Stimulated activated CD8-positive, alpha-beta memory T cell treated with anti-CD3 and anti-CD28 coated beads, Interleukin-4, amount 100 ng/mL, for 24 hours (primary cell): ENCODE measurements at regions not wholly inside any gene's neighbourhood (a gene's known extent, or its start where the extent isn't known, plus 50 kb on each side); places are given as distances from the start of the nearest gene placed in this dataset.
"Not testable (repeated sequence)": the region's sequence is repeated elsewhere in the genome, so short reads cannot be mapped to it uniquely, and the experiment has no call there.

Experiments
- DNase-seq: peaks from one replicate; pipeline ENCODE4 v3.0.0-alpha.2; 2020; ENCODE audit warnings: low read depth

DNA sequence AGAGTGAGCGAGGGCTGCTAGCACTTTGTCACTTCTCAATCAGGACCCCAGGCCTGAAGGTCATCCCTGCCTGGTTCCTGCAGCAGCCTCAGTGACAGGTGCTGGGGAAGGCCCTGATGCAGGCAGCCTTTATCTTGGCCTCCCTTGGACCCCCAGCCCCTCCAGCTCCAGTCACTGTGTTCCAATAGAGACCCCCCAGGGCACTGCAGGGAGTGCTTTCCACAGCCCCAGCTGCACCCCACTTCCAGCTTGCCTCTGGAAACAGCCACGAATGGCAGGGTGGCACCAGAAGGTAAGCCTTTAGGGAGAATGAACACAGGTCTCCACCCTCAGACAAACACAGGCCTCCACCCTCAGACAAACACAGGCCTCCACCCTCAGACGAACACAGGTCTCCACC, 241.6 kb upstream of the SGCG start:
- DNase-seq = no peak

DNA sequence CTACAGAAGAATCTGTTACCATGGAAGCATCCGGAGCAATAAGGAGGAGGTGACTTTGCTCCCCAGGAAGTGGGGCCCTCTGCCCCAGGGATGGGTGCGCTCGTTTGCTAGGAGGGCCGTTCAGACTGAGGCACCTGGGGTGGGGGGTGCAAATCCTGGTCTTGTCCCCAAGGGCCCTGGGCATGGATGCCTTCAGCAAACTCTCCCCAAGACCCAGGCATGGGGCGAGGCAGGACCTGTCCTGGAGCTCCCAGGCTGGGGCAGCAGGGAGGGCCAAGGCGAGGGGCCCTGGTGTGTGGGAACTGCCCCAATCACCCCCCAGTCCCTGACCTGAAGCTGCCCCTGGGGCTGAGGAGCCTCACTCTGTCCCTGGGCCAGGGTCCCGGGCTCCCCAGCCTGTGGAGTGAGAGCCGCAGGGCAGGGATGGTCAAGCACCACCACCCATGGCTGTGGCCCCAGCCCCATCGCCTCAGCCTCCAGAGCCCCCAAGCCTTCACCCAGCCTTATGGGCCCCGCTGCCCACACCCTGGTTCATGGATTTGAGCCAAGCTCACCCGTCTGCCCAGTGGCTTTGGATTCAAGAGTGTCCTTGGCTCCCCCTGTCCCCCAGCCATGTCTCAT, 240.6 kb upstream of the SGCG start:
- no peak for DNase-seq

DNA sequence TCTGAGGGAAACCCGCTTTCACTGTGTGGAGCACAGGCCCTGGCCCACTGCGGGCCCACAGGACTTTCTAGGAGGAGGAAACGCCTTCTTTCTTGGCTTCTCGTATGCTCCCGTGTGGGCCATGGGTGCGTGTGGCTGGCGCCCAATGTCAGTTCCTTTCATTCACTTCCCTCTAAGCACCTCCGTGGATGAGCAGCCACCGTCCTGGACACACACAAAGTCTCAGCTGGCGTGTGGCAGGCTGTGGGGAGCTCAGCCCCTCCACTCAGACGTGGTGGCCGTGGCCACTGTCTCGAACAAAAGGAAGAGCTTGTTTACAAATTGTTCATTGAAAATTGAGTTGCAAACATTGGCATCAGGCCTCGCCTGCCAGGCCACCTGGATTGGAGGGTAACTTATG, 240.0 kb upstream of the SGCG start:
- DNase-seq = no peak

- DNase-seq = not testable (repeated sequence)
These were observed 239.3 kb upstream of the SGCG start for GRCh38 chr13:22941495-22941894.

- not testable (repeated sequence) for DNase-seq
These were observed 237.9 kb upstream of the SGCG start for GRCh38 chr13:22942831-22943230.

GRCh38 chr13:22944378-22944777, 236.4 kb upstream of the SGCG start:
- no peak for DNase-seq

DNA sequence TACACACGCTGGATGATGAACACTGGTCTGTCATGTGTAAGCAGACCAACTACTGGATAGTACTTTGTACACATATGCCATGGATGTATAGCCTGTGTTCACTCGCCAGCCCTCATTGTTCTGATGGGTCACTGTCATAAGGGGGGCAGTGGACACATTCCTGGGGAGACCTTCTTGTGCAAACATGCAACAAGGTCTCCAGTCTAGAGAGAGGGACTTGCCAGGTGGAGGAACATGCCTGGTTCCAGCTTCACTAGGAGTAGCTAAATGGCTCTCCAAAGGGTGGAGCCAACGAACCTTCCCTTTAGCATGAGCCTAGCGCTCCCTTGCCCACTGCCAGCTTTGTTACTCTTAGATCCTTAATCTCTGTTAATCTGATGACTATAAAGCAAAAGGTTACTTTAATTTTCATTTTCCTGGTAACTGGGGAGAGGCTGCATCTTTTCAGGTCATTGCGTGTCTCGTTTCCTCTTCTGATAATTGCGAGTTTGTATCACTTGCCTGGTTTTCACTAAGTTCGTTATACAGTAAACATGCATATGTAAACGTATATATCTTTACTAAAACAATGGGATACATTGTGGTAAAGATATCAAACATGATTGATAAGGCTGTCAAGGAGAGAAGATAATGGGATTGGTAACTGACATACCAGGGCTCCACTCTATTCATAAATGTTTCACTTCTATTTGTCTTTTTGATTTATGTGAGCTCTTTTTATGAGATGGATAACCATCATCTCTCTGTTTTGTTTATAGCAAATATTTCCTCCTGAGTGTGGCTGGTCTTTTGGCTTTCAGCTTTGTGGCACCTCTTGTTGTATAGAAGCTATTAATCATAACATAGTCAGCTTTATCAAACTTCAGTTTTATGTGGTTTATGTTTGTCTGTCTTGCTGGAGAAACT, 235.2 kb upstream of the SGCG start:
- no peak for DNase-seq

DNA sequence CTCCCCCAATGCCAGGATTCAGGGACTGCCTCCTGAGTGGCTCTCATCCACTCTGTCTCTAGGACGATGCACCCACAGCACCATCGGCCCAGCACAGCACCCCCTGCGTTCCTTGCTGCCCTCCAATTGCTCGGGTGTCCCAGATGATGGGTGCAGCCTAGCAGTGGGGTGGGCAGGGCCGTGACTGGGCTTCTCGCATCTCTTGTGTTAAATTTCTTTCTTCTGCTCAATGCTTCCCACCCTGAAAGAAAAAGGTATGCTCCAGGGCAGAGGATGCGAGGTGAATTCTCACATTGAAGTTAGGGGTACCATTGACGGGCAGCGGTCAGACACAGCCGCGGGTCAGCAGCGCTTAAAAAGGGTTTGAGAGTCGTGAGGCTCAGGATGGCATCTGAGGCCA, 232.4 kb upstream of the SGCG start:
- no peak for DNase-seq

DNA sequence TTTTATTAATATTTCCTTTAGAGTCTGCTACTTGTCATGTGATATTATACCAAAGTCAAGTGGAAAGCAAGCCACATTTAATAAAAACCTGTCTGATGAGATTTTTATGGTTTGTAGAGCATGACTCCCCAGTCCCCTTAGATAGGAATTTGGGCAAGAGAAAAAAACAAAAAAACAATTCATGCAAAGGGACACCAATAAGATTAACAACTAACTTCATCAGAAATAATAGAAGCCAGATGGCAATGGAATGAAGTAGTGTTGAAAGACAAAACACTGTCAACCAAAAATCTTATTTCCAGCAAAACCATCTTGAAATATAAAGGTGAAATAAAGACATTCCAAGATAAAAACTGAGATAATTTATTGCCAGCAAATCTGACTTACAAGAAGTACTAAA, 228.8 kb upstream of the SGCG start:
- not testable (repeated sequence) for DNase-seq

DNA sequence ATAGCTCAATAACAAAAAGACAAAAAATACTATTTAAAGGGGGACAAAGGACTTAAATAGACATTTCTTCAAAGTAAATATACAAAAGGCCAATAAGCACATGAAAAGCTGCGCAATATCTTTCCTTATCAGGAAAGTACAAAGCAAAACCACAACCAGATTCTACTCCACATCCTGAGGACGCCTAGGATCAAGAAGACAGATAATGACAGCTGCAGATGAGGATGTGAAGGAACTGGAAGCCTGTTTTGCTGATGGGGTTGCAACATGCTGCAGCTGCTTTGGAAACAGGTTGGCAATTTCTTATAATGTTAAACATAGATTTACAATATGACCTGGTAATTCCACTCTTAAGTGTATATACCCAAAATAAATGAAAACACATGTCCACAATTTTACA, 225.6 kb upstream of the SGCG start:
- not testable (repeated sequence) for DNase-seq

GRCh38 chr13:22956456-22957115, 224.2 kb upstream of the SGCG start:
- not testable (repeated sequence) for DNase-seq

DNA sequence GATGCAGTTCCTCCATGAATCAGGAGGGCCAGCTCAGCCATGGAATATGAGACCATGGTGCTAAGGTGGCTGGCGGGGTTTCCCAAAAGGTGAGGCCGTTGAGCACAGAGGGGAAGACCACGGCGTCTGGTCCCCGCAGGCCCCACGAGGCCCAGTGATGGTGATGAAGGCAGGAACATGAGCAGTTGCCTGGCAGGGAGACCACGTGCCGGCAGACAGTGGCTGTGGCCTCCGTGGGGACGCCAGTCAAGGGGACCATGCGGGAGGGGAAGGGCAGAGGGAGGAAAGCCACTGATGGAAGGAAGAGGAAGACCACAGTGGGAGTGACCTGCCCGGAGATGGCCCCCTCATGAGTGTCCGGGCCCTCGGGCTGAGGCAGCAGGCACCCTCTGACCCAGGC, 220.9 kb upstream of the SGCG start:
- not testable (repeated sequence) for DNase-seq

GRCh38 chr13:22960827-22961226, 220.0 kb upstream of the SGCG start:
- no peak for DNase-seq

- DNase-seq = not testable (repeated sequence)
These were observed 219.4 kb upstream of the SGCG start for GRCh38 chr13:22961342-22961741.

DNA sequence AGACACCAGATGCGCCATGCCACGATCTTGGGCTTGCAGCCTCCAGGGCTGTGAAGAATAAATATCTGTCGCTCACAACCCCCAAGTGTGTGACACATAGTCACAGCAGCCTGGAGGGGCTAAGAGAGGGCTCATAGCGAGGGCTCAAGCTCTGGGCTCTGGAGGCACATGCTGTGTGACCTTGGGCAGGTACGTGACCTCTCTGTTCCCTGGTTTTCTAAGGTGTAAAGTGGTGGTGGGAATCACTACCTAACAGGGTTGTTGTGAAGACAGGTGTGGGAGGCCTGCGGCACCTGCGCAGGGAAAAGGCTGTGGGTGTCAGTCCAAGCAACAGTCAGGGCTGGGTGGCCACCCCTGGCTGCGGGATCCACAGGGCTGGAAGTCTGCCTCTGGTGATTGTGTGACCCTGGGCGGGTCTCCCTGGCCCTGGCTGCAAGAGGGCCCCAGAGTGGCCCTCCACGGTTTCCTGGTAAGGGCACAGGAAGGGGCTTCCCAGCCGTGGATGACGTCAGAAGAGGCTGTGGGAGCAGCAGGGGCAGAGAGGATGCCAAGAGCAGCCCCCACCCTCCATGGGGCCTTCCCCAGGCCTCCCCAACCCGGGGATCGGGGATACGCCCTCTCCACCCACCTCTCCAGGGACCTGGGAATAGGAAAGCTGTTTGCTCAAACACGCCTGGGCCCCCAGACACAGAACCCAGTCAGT, 218.8 kb upstream of the SGCG start:
- no peak for DNase-seq

DNA sequence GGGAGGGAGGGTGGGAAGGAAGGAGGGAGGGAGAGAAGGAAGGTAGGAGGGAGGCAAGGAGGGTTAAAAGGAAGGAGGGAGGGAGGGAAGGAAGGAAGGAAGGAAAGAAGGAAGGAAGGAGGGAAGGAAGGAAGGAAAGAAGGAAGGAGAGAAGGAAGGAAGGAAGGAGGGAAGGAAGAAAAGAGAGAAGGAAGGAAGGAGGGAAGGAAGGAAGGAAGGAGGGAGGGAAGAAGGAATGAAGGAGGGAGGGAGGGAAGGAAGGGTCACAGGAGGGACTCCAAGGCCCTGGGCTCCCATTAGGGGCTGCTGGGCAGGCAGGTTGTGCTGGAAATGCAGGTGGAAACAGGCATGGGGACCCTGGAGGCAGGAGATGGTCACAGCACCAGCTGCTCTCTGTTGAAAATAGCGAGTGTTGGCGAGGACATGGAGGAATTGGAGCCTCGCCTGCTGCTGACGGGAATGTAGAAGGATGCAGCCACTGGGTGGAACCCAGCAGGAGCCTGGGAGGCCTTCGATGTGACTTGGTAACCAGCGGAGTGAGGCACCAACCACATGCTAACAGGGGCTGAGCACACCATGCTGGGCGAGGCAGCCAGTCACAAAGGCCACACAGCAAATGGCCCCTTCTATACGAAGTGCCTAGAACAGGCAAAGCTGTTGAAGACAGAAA, 217.3 kb upstream of the SGCG start:
- not testable (repeated sequence) for DNase-seq

- no peak for DNase-seq
These were observed 216.4 kb upstream of the SGCG start for GRCh38 chr13:22964245-22964966.

- DNase-seq = not testable (repeated sequence)
These were observed 215.5 kb upstream of the SGCG start for GRCh38 chr13:22965011-22965857.

GRCh38 chr13:22965858-22966239, 214.9 kb upstream of the SGCG start:
- DNase-seq = not testable (repeated sequence)

DNA sequence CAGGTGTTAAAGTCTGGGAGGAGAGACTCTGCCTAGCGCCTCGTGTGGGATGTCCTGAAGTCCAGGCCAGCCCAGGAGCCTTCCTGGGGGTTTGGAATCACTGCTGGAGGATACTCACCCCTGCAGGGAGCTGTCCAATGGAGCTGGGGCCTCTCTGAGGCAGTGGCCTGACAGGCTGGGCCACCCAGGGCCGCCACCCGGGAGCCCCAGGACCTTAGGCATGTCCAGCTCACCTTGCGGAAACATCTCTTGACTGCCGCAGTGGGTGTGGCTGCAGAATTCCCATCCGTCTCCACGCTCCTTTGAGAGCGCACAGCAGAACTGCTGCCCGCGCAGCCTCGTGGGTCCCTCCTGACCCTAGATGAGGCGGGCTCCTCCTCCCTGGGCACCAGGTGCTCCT, 214.0 kb upstream of the SGCG start:
- not testable (repeated sequence) for DNase-seq
